ENCODE measurements at regions not wholly inside any gene's neighbourhood (a gene's known extent, or its start where the extent isn't known, plus 50 kb on each side); places are given as distances from the start of the nearest gene placed in this dataset.

GRCh38 chr14:97264516-97265230 is 467.5 kb downstream of the VRK1 start:
- TF ChIP-seq TAF1 (IDR thresholded peaks at IDR 0.05; ENCODE audit: low read depth) (no peak), NFIC (IDR thresholded peaks at IDR 0.05) (no peak), FOXM1 (IDR thresholded peaks at IDR 0.05; ENCODE audit: borderline replicate concordance, low read depth) (no peak), EP300 (IDR thresholded peaks at IDR 0.05; ENCODE audit: borderline replicate concordance) (no peak), CEBPB (IDR thresholded peaks at IDR 0.05) (no peak), REST (IDR thresholded peaks at IDR 0.05; ENCODE audit: low read depth) (no peak), MAX (IDR thresholded peaks at IDR 0.05) (no peak), EGR1 (IDR thresholded peaks at IDR 0.05) (no peak), YY1 (IDR thresholded peaks at IDR 0.05; ENCODE audit: low read depth) (no peak), CREB1 (IDR thresholded peaks at IDR 0.05; ENCODE audit: low read depth) (no peak), TCF12 (IDR thresholded peaks at IDR 0.05; ENCODE audit: low read depth) (no peak), USF1 (IDR thresholded peaks at IDR 0.05) (no peak)
